ENCODE measurements at regions not wholly inside any gene's neighbourhood (a gene's known extent, or its start where the extent isn't known, plus 50 kb on each side); places are given as distances from the start of the nearest gene placed in this dataset.

- TF ChIP-seq ZNF623 (tag by site-specific recombination; IDR thresholded peaks at IDR 0.05) (no peak), KLF16 (tag by site-specific recombination; IDR thresholded peaks at IDR 0.05) (no peak), ELK4 (IDR thresholded peaks at IDR 0.05; ENCODE audit: borderline replicate concordance, low read depth, low read length) (no peak), ZSCAN23 (tag by site-specific recombination; IDR thresholded peaks at IDR 0.05) (no peak), WT1 (tag by site-specific recombination; IDR thresholded peaks at IDR 0.05) (no peak), PATZ1 (tag by site-specific recombination; IDR thresholded peaks at IDR 0.05) (no peak), SETDB1 (IDR thresholded peaks at IDR 0.05; ENCODE audit: insufficient read length, low read length) (no peak)
Observed at GRCh38 chr13:22141716-22142115, 470.8 kb downstream of the FGF9 start (continued).

GRCh38 chr13:22143671-22144070 lies 472.8 kb downstream of the FGF9 start:
- H3K27ac ChIP-seq (ENCODE audit: extremely low read depth, low read depth, low read length), result no peak overlapping the region
- no peaks in the 10 kb centered on the region for H3K9me3 ChIP-seq (ENCODE audit: control insufficient read depth, insufficient read depth, low read depth, low read length)
- no peaks in the 10 kb centered on the region for H3K36me3 ChIP-seq (ENCODE audit: control insufficient read depth in 2 of 2, insufficient read depth in 1 of 2, low read length in 2 of 2)
- CTCF ChIA-PET, result no interaction called here
- no peak overlapping the region for H3K4me3 ChIP-seq (ENCODE audit: low read depth, low read length)
- H3K4me1 ChIP-seq (ENCODE audit: control insufficient read depth, insufficient read depth, low read length), result no peaks in the 10 kb centered on the region
- TF ChIP-seq SP2 (tag by site-specific recombination; IDR thresholded peaks at IDR 0.05) (no peak), ZNF518A (tag by site-specific recombination; conservative IDR thresholded peaks at IDR 0.05; ENCODE audit: low read depth) (no peak), ZNF24 (tag by site-specific recombination; IDR thresholded peaks at IDR 0.05) (no peak), ZNF701 (tag by site-specific recombination; IDR thresholded peaks at IDR 0.05) (no peak), ZBTB6 (tag by site-specific recombination; IDR thresholded peaks at IDR 0.05) (no peak), OVOL3 (tag by site-specific recombination; IDR thresholded peaks at IDR 0.05) (no peak), ZNF624 (tag by site-specific recombination; IDR thresholded peaks at IDR 0.05) (no peak)
- POLR2A ChIA-PET, result no interaction called here

- no peak for TF ChIP-seq ZNF600 (tag by site-specific recombination; IDR thresholded peaks at IDR 0.05)
- TF ChIP-seq ZBTB8A (tag by site-specific recombination; IDR thresholded peaks at IDR 0.05), result no peak
- TF ChIP-seq MYNN (tag by site-specific recombination; IDR thresholded peaks at IDR 0.05; ENCODE audit: borderline replicate concordance), result no peak
- no peak for TF ChIP-seq ZNF449 (tag by site-specific recombination; IDR thresholded peaks at IDR 0.05)
- Histone ChIP-seq H3K4me3 (ENCODE audit: low read depth, low read length) (no peak overlapping the region), H3K4me1 (ENCODE audit: control insufficient read depth, insufficient read depth, low read length) (no peaks in the 10 kb centered on the region), H3K36me3 (ENCODE audit: control insufficient read depth in 2 of 2, insufficient read depth in 1 of 2, low read length in 2 of 2) (no peaks in the 10 kb centered on the region), H3K27ac (ENCODE audit: extremely low read depth, low read depth, low read length) (no peak overlapping the region), H3K9me3 (ENCODE audit: control insufficient read depth, insufficient read depth, low read depth, low read length) (no peaks in the 10 kb centered on the region)
- POLR2A ChIA-PET, result no interaction called here
- CTCF ChIA-PET, result no interaction called here
Observed at GRCh38 chr13:22144806-22145205, 473.9 kb downstream of the FGF9 start.
